Right renal cortex interstitium (tissue), 3 donors: ENCODE measurements at regions not wholly inside any gene's neighbourhood (a gene's known extent, or its start where the extent isn't known, plus 50 kb on each side); places are given as distances from the start of the nearest gene placed in this dataset.
"Not testable (repeated sequence)": the region's sequence is repeated elsewhere in the genome, so short reads cannot be mapped to it uniquely, and the experiment has no call there.

Source experiments
- DNase-seq, 3 donors: peaks; one replicate each; pipeline ENCODE4 v3.0.0-alpha.2; 2013; ENCODE audit warnings: low read depth in 3 of 3, low spot score in 2 of 3

DNA sequence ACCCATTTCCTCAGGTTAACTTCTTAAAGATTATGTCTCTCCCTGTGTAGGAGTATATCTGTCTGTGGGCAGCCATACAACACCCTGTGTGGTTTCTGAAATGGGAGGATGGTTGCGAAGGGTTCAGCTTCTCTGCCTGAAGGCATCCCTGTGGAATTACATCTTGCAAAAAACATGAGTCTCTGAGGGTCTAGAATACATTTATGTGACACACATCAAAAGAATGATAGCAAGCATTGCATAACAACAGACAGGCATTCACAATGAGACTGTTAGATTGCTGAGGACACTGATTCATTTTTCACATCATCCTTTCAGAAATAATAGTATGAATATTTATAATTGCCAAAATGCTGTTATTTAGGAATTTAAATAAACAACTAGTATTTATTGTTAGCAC, 670.9 kb downstream of the HTR1B start:
- no peak for DNase-seq

- no peak for DNase-seq
Observed at GRCh38 chr6:76790881-76791280, 672.4 kb downstream of the HTR1B start.

GRCh38 chr6:76790045-76790796, 673.1 kb downstream of the HTR1B start:
- DNase-seq: no peak

- DNase-seq: no peak
Observed at GRCh38 chr6:76789580-76789979, 673.7 kb downstream of the HTR1B start.

DNA sequence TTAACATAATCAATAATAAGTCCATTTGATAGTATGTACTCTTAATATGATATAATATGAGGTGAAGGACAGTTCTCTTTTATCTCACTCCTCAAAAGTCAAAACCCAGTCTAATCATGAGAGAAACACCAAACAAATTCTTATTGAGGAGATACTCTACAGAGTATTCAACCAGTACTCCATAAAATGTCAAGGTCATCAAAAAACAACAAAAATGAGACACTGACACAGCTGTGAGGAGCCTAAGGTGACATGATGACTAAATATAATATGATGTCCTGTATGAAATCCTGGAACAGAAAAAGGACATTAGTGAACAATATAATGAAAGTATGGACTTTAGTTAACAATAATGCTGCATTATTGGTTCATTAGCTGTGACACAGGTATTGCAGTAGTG, 675.1 kb downstream of the HTR1B start:
- DNase-seq: no peak

- no peak for DNase-seq
Observed at GRCh38 chr6:76779068-76779467, 684.2 kb downstream of the HTR1B start.

DNA sequence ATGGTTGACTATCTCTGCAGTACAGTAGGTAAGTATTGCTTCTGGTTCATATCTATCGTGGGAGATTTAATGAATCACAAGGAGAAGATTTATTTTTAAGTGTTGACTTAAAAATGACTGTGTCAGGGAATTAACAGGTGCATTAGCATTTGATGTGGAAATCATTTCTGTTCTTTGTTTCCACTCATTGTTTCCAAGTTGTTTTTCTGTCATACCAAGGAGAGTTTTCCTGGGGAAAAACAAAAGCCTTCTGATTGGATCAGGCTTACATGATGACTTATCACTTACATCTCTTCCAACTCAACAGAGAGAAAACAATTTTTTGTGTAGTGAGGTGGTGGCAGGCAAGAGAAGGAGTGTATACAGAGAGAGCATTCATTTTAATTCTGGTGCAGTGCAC, 686.4 kb downstream of the HTR1B start:
- no peak for DNase-seq

GRCh38 chr6:76774781-76775384, 688.4 kb downstream of the HTR1B start:
- DNase-seq: no peak

- DNase-seq: no peak
Observed at GRCh38 chr6:76772951-76773350, 690.3 kb downstream of the HTR1B start.

GRCh38 chr6:76771059-76771634, 692.1 kb downstream of the HTR1B start:
- no peak for DNase-seq

DNA sequence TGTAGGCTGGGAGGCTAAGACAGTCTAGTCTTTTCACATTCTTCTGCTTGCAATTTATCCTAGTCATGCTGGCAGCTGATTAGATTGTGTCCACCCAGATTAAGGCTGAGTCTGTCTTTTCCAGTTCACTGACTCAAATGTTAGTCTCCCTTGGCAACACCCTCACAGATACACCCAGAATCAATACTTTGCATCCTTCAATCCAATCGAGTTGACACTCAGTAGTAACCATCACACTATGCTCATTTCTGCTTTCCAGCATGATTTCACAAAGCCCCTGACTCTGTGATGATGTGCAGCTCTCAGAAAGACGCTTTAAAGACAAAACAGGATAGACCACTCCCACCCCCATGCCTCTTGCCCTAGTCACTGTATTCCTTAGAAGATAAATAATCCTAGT, 693.0 kb downstream of the HTR1B start:
- no peak for DNase-seq

DNA sequence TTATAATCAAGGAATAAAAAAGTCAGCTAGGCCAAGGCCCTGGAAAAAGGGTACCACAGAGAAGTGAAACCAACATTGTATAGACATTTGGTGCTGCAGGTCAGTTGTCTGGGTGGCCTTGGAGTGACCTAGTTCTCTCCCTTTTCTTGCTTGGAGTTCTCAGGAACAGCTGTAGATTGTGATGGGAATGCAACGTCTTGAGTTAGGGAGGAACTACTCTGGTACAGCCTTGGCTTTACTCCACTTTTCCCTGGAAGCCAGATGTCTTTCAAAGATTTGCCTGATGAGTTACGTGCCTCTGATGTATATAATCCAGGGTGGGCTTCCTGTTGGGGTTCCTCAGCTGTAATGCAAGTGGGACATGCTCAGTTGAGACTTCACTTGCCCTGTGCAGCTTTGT, 694.7 kb downstream of the HTR1B start:
- DNase-seq: peak in 1 of 3 donors; percentile 10

DNA sequence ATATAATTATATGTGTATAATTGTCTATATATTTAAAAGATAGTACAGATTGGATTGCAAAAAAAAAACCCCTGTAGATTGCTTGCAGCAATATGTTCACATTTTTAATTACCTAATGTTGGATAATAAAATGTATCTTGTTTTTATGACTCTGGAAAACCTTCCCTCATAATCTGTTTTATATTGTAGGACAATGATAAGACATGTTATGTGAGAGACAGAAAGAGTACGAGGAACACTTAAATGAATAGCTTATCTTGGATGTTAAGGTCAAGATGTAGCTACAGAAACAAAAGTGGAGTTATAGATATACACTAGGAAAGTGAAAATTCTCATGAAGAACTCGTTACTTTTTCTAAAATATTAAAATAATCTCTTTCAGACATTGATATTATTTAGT, 691.6 kb upstream of the IMPG1 start:
- no peak for DNase-seq

DNA sequence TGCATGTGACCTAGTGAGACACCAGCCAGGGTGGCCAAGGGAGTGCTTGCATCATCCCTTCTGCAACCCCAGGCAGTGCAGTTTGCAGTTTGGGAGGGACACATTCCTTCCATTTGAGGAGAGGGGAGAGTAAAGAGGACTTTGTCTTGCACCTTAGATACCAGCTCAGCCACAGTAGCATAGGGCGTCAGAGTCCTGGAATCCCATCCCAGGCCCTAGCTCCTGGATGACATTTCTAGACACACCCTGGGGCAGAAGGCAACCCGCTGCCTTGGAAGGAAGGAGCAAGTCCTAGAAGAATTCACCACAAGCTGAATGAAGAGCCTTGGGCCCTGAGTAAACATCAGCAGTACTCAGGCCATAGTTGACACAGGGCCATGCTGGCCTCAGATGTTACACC, 680.4 kb upstream of the IMPG1 start:
- DNase-seq: no peak

- not testable (repeated sequence) for DNase-seq
Observed at GRCh38 chr6:76745388-76745787, 672.9 kb upstream of the IMPG1 start.

GRCh38 chr6:76744151-76744720, 671.8 kb upstream of the IMPG1 start:
- not testable (repeated sequence) for DNase-seq

GRCh38 chr6:76742919-76743318, 670.5 kb upstream of the IMPG1 start:
- DNase-seq: no peak

- no peak for DNase-seq
Observed at GRCh38 chr6:76719449-76719848, 647.0 kb upstream of the IMPG1 start.

- no peak for DNase-seq
Observed at GRCh38 chr6:76708641-76709331, 636.3 kb upstream of the IMPG1 start.

DNA sequence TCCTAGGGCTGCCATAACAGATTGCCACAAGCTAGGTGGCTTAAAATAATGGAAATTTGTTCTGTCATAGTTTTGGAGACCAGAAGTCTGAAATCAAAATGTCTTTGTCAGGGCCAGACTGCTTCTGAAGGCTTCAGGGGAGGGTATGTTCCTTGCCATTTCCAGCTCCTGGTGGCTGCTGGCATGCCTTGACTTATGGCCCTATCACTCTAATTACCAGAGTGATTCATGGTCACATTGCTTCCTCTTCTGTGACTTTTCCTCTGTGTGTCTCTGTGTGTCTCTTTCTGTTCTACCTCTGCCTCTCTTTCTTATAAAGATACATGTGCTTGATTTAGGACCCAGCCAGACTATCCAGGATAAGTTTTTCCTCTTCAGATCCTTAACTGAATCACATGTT, 635.2 kb upstream of the IMPG1 start:
- no peak for DNase-seq

- no peak for DNase-seq
Observed at GRCh38 chr6:76706631-76707030, 634.2 kb upstream of the IMPG1 start.
